NCI-H82 treated with DMSO at 0.1 percent for 48 hours (cell line): ENCODE measurements at regions not wholly inside any gene's neighbourhood (a gene's known extent, or its start where the extent isn't known, plus 50 kb on each side); places are given as distances from the start of the nearest gene placed in this dataset.

Experiments
- DNase-seq: peaks from one replicate; lab custom pipeline; 2025; ENCODE audit not compliant: unreplicated experiment; lab: John Stamatoyannopoulos, UW

DNA sequence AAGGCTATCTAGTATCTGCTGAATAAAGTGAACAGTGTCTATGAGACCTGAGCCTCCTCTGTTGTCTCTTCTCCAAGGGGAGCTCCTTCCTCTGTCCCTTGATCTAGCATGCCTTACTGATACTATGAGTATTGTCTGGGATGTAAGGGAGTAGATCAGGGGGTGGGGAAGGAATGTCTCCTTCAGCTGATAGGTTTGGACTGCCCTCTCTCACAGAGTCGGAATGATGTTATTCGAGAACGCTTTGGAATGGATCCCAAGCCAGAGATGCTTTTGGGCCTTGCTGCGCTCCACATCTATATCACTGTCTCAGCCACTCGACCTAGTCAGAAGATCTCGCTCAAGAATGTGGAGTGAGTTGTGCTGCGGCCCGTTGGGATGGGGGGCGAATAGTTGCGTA is 68.3 kb upstream of the PRPS1 start:
- no peak for DNase-seq

DNA sequence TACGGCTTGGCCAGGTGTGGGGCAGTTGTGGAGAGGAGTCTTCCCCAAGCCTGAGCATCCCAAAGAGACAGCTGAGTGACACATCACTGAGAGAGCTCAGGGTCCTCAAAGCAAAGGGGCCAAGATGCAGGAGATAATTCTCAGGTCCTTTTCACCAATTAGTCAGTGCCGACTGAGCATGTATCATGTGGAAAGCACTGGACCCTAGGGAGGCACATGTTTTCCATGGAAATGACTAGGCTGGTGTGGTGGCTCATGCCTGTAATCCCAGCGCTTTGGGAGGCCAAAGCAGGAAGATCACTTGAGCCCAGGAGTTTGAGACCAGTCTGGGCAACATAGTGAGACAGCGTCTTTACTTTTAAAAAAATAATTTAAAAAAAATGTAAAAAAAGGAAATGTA is 67.3 kb upstream of the PRPS1 start:
- no peak for DNase-seq

DNA sequence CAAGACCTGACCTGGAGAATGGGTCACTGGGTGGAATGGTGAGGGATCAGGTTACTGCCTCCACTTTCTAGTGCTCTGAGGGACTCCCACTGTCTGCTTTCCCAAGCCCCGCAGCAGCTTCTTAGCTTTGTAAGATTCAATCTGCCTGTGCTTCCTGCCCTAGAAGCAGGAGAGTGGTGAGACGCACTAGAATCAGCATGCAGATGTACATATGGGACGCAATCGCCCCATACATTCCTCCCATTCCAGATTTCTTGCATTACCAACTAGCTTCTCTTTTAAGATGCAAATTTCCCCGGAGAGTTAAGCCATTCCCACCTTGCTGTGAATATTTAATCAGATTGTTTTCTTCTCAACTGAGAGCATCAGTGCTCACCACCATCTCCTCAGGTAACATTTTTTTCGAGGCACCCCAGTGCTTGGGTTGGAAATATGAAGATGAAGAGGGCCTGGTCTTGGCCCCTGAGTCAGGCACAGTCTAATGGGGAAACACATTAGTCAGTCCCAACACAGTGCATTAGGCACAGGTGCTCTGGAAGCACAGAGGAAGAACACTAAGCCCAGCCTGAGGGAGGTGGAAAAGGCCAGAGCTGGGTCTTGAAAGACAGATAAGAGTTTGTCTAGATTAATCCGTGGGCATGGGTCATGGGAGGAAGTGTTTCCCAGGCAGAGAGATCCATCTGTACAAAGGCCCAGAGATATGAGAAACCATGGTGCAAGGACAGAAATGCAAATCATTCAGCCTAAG is 66.7 kb upstream of the PRPS1 start:
- no peak for DNase-seq

DNA sequence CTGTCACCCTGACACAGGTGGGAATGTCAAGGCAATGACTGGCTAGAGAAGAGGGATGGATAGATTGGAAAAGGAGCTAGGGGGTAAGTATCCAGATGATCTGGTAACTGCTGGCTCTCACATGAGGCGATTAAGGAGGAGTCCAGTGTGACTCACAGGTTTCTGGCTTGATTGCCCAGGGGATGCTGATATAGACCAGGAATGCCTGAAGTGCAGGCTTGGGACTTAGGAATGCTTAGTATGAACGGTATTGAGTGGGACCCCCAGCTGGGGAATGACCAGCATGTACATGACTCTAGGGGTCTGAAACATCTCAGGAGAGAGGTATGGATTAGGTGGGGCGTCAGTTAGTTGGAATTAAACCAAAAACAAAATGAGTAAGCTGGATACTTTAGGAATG is 65.8 kb upstream of the PRPS1 start:
- DNase-seq = no peak

DNA sequence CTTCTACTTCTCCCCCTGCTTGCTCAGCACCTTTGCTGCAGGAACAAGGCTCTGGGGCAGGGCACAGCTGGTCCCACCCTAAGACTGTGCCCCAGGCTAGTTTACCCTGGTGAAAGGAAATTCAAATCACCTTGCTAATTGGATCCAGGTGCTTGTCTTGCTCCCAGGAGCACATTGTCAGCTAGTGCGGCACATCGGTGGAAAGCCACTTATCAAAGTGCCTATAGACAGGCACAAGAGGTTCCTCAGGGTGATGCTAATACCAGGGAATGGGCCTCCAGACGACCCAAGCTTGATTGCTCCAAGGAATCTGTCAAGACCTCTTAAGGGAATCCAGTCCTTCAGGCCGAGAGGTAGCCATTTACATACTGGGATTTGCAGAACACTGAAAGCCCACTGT is 64.5 kb upstream of the PRPS1 start:
- no peak for DNase-seq

DNA sequence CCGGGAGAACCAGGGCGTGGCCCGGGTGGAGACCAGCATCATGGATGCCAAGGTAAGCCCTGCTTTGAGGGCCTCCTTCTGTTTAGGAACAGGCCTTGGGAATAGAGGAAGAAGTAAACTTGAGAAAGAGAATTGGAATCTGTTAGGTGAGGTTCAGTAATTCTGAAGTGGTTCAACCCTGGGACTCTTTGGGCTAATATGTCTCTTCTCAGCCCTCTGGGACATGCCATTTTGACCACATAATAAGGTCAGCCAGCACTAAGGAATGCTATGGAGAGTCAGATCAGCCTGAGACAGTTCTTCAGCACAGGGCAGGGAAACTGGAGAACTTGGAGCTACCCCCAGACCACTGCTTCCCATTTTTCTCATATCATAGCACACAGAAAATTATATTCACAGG is 63.3 kb upstream of the PRPS1 start:
- DNase-seq = no peak

DNA sequence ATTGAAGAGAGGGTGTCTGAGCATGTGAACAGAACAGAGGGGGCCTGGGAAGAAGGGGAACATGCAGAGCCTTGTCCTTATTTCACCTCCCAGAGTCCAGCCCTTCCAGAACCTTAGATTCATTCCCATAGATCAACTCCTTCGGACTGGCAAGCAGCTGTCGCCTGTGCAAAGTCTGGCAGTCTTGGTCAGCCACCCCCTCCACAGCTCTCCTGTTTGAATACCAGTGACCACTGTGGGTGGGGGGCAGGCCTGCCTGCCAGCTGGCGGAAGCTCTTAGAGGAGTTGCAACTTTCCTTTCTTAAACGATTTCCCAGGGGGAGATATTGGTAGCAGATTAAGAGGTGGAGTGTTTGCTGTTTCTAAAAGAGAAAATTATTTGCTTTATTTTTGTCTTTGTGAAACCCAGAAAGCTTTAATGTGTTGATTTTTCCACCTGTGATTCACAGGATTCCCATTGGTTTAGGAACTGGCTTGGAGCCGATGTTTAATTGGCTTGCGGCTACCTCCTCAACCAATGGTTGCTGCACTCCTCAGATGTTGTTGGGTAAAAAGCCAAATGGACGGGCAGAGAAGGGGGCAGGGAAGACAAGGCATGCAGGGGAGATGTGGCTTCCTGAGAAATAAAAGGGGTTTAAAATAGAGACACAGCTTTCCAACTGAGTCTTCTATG is 62.2 kb upstream of the PRPS1 start:
- DNase-seq = no peak

DNA sequence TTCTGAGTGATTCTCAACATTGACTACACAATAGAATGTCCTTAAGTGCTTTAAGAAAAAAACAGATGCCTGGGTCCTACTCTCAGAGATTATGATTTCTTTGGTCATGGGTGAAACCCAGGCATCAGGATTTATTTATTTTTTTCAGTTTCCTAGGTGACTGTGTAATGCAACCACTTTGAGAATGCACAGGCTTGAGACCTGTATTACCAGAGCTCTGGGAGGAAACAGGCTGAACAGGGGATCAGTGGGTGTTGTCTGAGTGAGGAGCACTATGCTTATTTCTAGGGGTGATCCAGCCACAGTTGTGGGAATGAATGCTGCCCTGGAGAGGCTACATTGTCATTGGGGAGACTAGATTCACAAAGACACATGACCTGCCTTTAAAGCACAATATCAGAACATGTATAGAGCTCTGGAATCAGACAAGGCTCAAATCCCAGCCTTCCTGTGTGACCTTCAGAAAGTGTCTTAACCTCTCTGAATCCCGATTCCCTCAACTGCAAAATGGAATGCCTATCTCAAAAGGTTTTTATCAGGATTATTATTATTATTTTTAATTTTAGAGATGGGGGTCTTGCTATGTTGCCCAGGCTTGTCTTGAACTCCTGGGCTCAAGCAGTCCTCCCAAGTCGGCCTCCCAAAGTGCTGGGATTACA is 61.6 kb upstream of the PRPS1 start:
- DNase-seq = no peak

DNA sequence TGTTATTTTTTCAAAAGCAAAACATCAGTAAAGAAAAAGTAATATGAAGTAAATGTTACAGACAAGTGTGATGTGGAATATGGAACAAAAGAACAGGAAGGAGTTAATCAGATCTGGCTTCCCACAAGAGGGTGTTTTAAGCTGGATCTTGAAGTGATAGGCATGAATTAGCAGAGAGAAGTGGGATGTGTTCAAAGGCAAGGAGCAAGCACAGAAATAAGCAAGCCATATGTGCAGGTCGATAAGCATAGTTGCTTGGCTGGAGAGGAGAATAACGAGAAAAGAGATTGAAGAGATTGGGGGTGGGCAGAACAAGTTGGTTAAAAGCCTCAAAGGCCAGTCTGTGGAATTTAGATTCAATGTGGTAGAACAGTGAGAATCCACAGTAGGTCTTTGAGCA is 60.9 kb upstream of the PRPS1 start:
- DNase-seq = no peak

DNA sequence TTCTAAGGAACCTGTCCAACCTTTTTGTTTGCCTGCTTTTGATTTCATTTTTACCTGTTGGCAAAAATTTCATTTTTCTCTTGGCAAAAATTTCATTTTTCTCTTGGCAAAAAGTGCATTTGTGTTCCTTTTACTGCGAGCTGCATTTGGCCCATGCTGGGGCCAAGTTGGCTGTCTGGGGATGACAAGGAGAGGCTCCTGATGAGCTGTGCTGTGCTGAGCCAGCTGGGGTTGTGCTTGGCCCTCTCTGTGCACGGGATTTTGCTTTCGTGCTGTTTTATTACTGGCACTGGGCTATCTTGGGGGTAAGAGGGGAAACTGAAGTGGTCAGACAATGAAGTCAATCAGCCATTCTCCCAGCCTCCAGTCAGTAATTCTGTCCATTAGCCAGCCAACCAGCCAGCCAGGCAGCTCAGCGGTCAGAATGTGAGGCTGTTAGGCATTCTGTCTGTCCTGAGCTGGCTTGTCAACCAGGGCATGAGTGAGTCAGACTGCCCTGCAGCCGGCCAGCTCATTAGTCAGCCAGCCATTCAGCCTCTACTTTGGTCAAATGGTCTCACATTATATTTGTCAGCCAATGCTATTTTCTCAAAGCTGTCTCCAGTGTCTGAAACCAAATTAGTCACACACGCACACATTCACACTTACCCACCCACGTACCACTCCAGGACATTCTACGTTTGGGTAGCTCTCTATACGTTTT is 56.9 kb upstream of the PRPS1 start:
- no peak for DNase-seq

DNA sequence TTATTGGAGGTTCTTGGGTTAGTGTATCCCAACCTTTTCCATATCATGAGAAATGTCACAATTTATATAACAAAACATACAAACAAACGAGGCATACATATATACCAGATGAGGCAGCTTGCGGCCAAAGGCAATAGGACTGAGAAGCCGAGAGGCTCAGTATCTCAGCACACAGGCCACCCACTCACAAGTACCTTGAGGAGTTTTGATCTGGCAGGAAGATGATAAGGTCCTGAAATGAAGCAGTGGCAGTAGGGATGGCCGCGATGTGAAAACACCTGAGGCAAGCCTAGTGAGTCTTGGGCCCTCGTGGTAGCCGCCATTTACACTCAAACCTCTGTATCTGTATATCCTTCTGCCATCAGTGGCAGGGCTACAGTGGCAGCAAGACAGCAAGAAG is 55.3 kb upstream of the PRPS1 start:
- no peak for DNase-seq

DNA sequence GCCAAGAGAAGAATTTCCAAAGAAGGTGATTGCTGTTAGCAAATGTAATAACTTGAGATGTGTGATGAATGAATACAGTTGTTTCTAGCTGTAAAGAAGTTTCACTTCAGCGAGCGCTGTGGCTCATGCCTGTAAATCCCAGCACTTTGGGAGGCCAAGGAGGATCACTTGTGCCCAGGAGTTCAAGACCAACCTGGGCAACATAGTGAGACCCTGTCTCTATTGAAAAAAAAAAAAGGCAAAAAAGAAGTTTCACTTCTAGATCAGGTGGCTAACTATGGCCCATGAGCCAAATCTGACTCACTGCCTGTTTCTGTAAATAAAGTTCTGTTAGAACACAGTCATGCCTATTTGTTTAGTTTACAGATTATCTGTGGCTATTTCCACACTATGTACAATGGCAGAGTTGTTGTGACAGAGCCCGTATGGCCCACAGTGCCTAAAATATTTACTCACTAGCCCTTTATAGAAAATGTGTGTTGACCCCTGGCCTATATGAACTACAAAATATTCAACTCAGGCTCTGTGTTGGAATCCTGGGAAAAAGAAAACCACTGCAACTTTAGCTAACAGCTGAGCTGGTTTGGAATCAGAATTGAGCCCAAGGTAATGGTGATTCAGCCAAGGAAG is 54.1 kb upstream of the PRPS1 start:
- no peak for DNase-seq

DNA sequence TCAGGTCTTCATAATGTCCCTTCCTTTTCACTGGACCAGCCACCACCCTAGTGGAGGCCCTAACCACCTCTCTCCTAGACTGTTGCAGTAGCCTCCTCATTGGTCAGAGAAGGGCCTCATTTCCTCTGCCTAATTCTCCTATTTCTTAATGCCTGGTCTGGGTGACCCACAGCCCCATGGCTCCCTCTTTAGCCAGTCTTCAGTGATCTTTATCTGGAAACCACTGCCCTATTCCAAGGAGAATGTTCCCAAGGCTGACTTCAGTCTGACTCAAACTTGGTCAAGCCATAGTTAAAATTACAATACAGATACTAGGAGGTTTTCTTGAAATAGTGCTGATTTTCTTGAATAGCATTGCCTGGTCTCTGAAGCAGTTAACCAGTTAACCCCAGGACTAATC is 53.6 kb upstream of the PRPS1 start:
- DNase-seq = no peak

DNA sequence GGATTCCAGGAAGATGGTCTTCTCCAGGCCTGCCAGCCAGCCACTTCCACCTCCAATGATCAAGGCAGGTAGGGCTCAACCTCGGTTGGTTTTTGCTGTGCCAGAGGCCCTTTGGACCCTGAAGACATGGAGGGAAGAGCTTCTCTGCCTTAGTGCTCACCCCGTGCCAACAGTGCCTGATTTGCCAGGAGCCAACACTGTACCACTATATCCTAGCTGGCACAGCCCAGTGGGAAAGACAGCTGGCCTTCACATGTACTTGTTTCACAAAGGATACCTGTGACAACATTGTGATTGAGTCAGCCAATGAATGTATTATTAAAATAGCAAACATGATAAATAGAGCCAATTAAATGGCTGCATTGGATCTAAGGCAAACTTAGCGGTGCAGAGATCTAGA is 51.9 kb upstream of the PRPS1 start:
- no peak for DNase-seq

DNA sequence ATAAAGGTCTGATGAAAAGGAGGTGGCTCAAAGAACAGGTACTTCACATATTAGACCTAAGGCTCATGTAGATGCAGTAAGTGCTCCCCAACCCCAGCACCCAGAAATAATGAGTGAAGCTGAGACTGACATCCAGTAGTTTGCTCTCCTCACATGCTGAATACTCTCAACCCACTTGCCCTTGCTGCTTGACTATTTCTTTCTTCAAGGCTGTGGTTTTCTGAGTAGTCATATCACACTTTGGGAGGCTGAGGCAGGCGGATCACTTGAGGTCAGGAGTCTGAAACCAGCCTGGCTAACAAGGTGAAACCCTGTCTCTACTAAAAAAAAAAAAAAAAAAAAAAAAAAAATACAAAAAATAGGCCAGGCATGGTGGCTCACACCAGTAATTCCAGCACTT is 51.5 kb upstream of the PRPS1 start:
- DNase-seq = no peak

DNA sequence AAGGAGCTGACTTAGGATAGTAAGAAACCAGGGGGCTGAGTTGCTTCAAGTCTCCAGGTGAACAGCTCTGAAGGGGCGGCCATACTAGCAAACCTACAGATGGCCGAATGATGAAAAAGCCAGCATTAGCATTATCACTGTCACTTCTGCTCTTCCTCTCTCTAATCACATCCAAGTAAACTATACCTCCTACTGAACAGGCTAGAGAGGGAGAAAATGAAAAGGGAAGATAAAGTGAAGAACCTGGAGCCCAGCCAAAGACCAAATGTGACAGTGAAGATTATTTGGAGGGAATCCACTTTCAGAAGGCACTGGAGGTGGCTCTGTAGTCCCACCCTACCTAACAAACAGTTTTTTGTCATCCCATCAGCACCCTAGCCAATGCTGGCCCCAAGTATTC is 50.4 kb upstream of the PRPS1 start:
- DNase-seq = no peak
